ENCODE measurements at regions not wholly inside any gene's neighbourhood (a gene's known extent, or its start where the extent isn't known, plus 50 kb on each side); places are given as distances from the start of the nearest gene placed in this dataset.

DNA sequence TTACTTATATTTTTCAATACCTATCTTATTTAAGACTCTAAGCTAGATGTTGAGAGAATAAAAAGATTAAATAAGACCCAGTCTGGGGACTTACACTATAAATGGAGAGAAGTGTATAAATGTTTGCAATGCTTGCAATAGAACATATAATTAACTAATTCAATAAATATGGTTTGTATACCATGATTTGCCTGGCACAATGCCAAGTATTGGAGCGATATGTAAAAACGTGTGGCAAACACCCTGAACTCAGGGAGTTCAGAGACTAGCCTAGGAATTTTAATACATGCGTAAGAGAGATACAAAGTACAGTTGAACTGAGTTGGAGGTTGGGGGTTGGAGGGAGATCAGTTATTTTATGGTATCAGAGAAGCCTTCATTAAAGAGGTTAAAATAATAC, 251.8 kb upstream of the DDX18 start:
- H3K27ac ChIP-seq = no peak overlapping the region
- TF ChIP-seq CTCF (conservative IDR thresholded peaks at IDR 0.05) (no peak), ZFX (IDR thresholded peaks at IDR 0.05) (no peak)

GRCh38 chr2:117571590-117572349, 242.7 kb upstream of the DDX18 start:
- H3K27ac ChIP-seq = no peak overlapping the region
- TF ChIP-seq CTCF (conservative IDR thresholded peaks at IDR 0.05) = no peak
- TF ChIP-seq ZFX (IDR thresholded peaks at IDR 0.05) = no peak

DNA sequence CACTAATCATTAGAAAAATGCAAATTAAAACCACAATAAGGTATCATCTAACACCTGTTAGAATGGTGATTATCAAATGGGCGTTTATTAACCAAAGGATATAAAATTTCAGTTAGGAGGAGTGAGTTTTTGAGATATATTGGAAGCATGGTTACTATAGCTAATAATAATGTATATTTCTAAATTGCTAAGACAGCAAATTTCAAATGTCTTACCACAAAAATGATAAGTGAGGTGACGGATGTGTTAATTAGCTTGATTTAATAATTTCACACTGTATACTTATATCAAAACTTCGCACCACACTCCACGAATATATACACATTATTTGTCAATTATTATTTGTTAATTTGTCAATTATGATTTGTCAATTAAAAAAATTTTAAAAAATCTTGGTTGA, 227.2 kb upstream of the DDX18 start:
- TF ChIP-seq CTCF (conservative IDR thresholded peaks at IDR 0.05) = no peak
- no peak for TF ChIP-seq ZFX (IDR thresholded peaks at IDR 0.05)

DNA sequence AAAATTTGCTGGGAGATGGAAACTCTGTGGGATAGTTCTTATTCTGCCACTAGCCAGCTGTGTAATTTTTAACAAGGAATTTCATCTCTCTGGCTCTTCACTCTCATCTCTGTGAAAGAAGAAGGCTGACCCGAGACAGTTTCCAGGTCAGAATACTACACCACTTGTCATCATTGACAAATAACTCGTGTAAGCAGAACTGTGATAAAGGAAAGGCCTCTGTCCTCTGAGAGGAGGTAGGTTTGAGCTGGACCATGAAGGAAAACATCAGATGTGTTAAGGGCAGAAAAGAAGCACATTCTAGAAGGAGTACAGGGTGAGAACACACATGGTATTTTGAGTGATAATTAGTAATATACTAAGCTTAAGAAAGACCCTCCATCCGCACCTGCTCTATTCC, 211.4 kb upstream of the DDX18 start:
- H3K27ac ChIP-seq = no peak overlapping the region
- no peak for TF ChIP-seq CTCF (conservative IDR thresholded peaks at IDR 0.05)
- no peak for TF ChIP-seq ZFX (IDR thresholded peaks at IDR 0.05)

More for the DNA sequence above, 227.2 kb upstream of the DDX18 start:
- no peak overlapping the region for H3K27ac ChIP-seq

- TF ChIP-seq CTCF (conservative IDR thresholded peaks at IDR 0.05) (no peak), ZFX (IDR thresholded peaks at IDR 0.05) (no peak)
- no peak overlapping the region for H3K27ac ChIP-seq
These were observed 210.9 kb upstream of the DDX18 start for GRCh38 chr2:117603567-117603966.

DNA sequence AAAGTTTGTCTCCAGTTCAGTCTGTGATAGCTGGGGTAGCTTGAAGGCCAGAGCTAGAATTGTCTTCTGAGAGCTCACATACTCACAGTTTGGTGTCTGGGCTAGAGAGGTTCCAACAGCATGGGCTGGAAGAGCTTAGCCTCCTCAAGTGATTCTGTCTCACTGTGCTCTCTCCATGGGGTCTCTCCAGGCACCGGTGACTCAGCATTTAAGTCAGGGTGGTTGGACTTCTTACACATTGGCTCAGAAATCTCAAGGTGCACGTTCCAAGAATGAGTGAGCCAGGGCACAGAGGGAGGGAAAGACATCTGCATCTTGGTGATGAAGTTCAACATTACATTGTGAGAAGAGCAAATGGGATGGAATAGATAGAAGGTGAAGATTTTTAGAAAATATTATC, 207.3 kb upstream of the DDX18 start:
- TF ChIP-seq CTCF (conservative IDR thresholded peaks at IDR 0.05) = no peak
- TF ChIP-seq ZFX (IDR thresholded peaks at IDR 0.05) = no peak
- no peak overlapping the region for H3K27ac ChIP-seq

DNA sequence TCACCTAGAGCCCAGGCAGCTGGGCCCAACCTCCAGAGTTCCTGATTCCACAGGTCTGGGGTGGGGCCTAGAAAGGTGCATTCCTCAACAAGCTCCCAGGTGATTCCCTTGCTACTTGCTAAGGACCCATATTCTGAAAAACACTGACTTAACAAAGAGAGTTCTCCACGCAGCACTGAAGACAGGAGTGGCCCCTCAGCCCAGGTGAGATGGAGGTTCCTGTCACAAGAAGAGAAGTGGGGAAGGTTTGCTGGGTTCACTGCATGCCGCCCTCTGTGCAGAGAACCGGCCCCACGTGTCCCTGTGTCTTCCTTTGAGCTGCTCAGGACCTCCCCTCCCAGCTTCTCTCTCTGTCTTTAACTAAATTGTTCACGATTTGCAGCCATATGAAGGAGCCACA, 201.4 kb upstream of the DDX18 start:
- TF ChIP-seq CTCF (conservative IDR thresholded peaks at IDR 0.05) (no peak), ZFX (IDR thresholded peaks at IDR 0.05) (no peak)
- no peak overlapping the region for H3K27ac ChIP-seq

Measured in C4-2B (cell line).